Activated CD4-positive, alpha-beta T cell treated with anti-CD3 and anti-CD28 coated beads, Interleukin-2, Interleukin-6, amounts not matched to agents 100 ng/mL and 50 ng/mL, durations not matched to agents 16 hours and 8 hours (primary cell): ENCODE measurements at regions not wholly inside any gene's neighbourhood (a gene's known extent, or its start where the extent isn't known, plus 50 kb on each side); places are given as distances from the start of the nearest gene placed in this dataset.
"Not testable (repeated sequence)": the region's sequence is repeated elsewhere in the genome, so short reads cannot be mapped to it uniquely, and the experiment has no call there.

ENCODE experiments used
- DNase-seq: peaks from one replicate; pipeline ENCODE4 v3.0.0-alpha.2; 2020

- DNase-seq: no peak
Observed at GRCh38 chr4:159006202-159006601, 96.7 kb upstream of the RAPGEF2 start.

- DNase-seq: no peak
Observed at GRCh38 chr4:159008671-159009070, 94.2 kb upstream of the RAPGEF2 start.

GRCh38 chr4:159009521-159009920 lies 93.4 kb upstream of the RAPGEF2 start:
- DNase-seq: no peak

- DNase-seq: no peak
Observed at GRCh38 chr4:159010100-159010499, 92.8 kb upstream of the RAPGEF2 start.

- no peak for DNase-seq
Observed at GRCh38 chr4:159010563-159011260, 92.2 kb upstream of the RAPGEF2 start.

- DNase-seq: no peak
Observed at GRCh38 chr4:159012381-159012780, 90.5 kb upstream of the RAPGEF2 start.

GRCh38 chr4:159013692-159014091 lies 89.2 kb upstream of the RAPGEF2 start:
- no peak for DNase-seq

- DNase-seq: no peak
Observed at GRCh38 chr4:159014859-159015258, 88.0 kb upstream of the RAPGEF2 start.

- no peak for DNase-seq
Observed at GRCh38 chr4:159015841-159016240, 87.0 kb upstream of the RAPGEF2 start.

GRCh38 chr4:159016593-159017024 lies 86.3 kb upstream of the RAPGEF2 start:
- no peak for DNase-seq

- DNase-seq: no peak
Observed at GRCh38 chr4:159017323-159018026, 85.4 kb upstream of the RAPGEF2 start.

GRCh38 chr4:159018062-159018629 lies 84.7 kb upstream of the RAPGEF2 start:
- DNase-seq: no peak

GRCh38 chr4:159019356-159019755 lies 83.5 kb upstream of the RAPGEF2 start:
- DNase-seq: no peak

- no peak for DNase-seq
Observed at GRCh38 chr4:159021597-159022385, 81.1 kb upstream of the RAPGEF2 start.

- DNase-seq: no peak
Observed at GRCh38 chr4:159023741-159024140, 79.1 kb upstream of the RAPGEF2 start.

GRCh38 chr4:159024266-159024665 lies 78.6 kb upstream of the RAPGEF2 start:
- no peak for DNase-seq

GRCh38 chr4:159024828-159025227 lies 78.1 kb upstream of the RAPGEF2 start:
- DNase-seq: no peak

GRCh38 chr4:159026329-159026728 lies 76.5 kb upstream of the RAPGEF2 start:
- no peak for DNase-seq

GRCh38 chr4:159027535-159027934 lies 75.3 kb upstream of the RAPGEF2 start:
- DNase-seq: no peak

- DNase-seq: no peak
Observed at GRCh38 chr4:159029481-159029880, 73.4 kb upstream of the RAPGEF2 start.

- not testable (repeated sequence) for DNase-seq
Observed at GRCh38 chr4:159030297-159030696, 72.6 kb upstream of the RAPGEF2 start.

GRCh38 chr4:159035570-159035969 lies 67.3 kb upstream of the RAPGEF2 start:
- DNase-seq: no peak

- DNase-seq: no peak
Observed at GRCh38 chr4:159038536-159038935, 64.3 kb upstream of the RAPGEF2 start.
